ENCODE measurements at regions not wholly inside any gene's neighbourhood (a gene's known extent, or its start where the extent isn't known, plus 50 kb on each side); places are given as distances from the start of the nearest gene placed in this dataset.

DNA sequence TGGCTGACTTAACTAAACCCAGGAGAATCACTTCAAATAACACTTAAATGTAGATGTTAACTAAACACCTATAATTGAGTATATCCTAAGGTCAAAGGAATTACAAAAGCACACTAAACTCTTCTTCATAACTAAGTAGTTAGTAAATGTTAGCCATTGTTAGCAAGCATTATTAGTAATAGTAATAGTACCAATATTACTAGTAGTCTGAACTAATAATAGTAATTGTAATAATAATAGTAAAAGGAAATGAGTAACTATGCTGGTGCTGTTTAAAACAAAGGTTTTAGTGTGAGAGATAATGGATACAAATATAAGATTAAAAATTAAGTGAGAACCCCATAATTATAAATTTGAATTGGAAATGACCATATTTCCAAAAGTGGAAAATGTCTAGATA lies 641.9 kb upstream of the RORB start:
- no peaks in the 10 kb centered on the region for H3K4me1 Mint-ChIP-seq
- no peak overlapping the region for H3K27ac Mint-ChIP-seq
- no peak for TF ChIP-seq EZH2 (IDR thresholded peaks at IDR 0.05; ENCODE audit: borderline replicate concordance, insufficient read depth, low read depth, low read length, poor library complexity, severe bottlenecking)
- TF ChIP-seq, protein P1, sequence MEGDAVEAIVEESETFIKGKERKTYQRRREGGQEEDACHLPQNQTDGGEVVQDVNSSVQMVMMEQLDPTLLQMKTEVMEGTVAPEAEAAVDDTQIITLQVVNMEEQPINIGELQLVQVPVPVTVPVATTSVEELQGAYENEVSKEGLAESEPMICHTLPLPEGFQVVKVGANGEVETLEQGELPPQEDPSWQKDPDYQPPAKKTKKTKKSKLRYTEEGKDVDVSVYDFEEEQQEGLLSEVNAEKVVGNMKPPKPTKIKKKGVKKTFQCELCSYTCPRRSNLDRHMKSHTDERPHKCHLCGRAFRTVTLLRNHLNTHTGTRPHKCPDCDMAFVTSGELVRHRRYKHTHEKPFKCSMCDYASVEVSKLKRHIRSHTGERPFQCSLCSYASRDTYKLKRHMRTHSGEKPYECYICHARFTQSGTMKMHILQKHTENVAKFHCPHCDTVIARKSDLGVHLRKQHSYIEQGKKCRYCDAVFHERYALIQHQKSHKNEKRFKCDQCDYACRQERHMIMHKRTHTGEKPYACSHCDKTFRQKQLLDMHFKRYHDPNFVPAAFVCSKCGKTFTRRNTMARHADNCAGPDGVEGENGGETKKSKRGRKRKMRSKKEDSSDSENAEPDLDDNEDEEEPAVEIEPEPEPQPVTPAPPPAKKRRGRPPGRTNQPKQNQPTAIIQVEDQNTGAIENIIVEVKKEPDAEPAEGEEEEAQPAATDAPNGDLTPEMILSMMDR (IDR thresholded peaks at IDR 0.05), result no peak
- H2AFZ ChIP-seq (ENCODE audit: insufficient read depth, low read depth, low read length, poor library complexity, severe bottlenecking), result no peak overlapping the region
- POLR2A ChIA-PET, result no interaction called here
- H3K27ac ChIP-seq (ENCODE audit: low read length in 2 of 2), result no peak overlapping the region
- H3K4me3 ChIP-seq (ENCODE audit: control extremely low read depth in 1 of 5, extremely low read depth in 1 of 5, insufficient read depth in 1 of 5, low read depth in 2 of 5, low read length in 4 of 5), result no peak overlapping the region
- H4K20me1 ChIP-seq (ENCODE audit: control insufficient read depth, insufficient read depth, low read length, poor library complexity, severe bottlenecking), result no peaks in the 10 kb centered on the region
- ATAC-seq (ENCODE audit: low read depth), result no peak
- intact Hi-C loops (cut with micrococcal nuclease), result no loop called here
- H3K4me2 ChIP-seq (replicated peaks; ENCODE audit: low read depth, low read length, poor library complexity, severe bottlenecking), result no peak overlapping the region
- H3K9me3 Mint-ChIP-seq (ENCODE audit: insufficient read depth), result no peaks in the 10 kb centered on the region
- no peaks in the 10 kb centered on the region for H3K27me3 ChIP-seq (replicated peaks in 1 of 4; ENCODE audit: control extremely low read depth in 1 of 4, control insufficient read depth in 3 of 4, insufficient read depth in 4 of 4, low read length in 3 of 4)
- H3K79me2 ChIP-seq (ENCODE audit: control insufficient read depth, insufficient read depth, low read length), result no peaks in the 10 kb centered on the region
- no peak for DNase-seq
- no peak overlapping the region for H3K9ac ChIP-seq (ENCODE audit: low read length)
- H3K36me3 ChIP-seq (replicated peaks in 1 of 2; ENCODE audit: control extremely low read depth in 1 of 2, control insufficient read depth in 1 of 2, extremely low read depth in 1 of 2, insufficient read depth in 2 of 2, low read length in 1 of 2), result no peaks in the 10 kb centered on the region
- H3K27me3 Mint-ChIP-seq, result no peaks in the 10 kb centered on the region
- no peaks in the 10 kb centered on the region for H3K9me3 ChIP-seq (ENCODE audit: control extremely low read depth in 1 of 3, control insufficient read depth in 2 of 3, insufficient read depth in 1 of 3, low read length in 2 of 3)
- H3K4me1 ChIP-seq (ENCODE audit: control insufficient read depth in 2 of 2, insufficient read depth in 2 of 2, low read length in 2 of 2), result no peaks in the 10 kb centered on the region
- no peak overlapping the region for H3K4me3 Mint-ChIP-seq
- CTCF ChIA-PET, result no interaction called here

GRCh38 chr9:73863924-73864323 lies 633.2 kb upstream of the RORB start:
- Histone ChIP-seq H3K27ac (ENCODE audit: low read length in 2 of 2) (no peak overlapping the region), H2AFZ (ENCODE audit: insufficient read depth, low read depth, low read length, poor library complexity, severe bottlenecking) (no peak overlapping the region), H3K36me3 (replicated peaks in 1 of 2; ENCODE audit: control extremely low read depth in 1 of 2, control insufficient read depth in 1 of 2, extremely low read depth in 1 of 2, insufficient read depth in 2 of 2, low read length in 1 of 2) (no peaks in the 10 kb centered on the region), H3K4me2 (replicated peaks; ENCODE audit: low read depth, low read length, poor library complexity, severe bottlenecking) (no peak overlapping the region), H3K9me3 (ENCODE audit: control extremely low read depth in 1 of 3, control insufficient read depth in 2 of 3, insufficient read depth in 1 of 3, low read length in 2 of 3) (no peaks in the 10 kb centered on the region), H4K20me1 (ENCODE audit: control insufficient read depth, insufficient read depth, low read length, poor library complexity, severe bottlenecking) (no peaks in the 10 kb centered on the region), H3K79me2 (ENCODE audit: control insufficient read depth, insufficient read depth, low read length) (no peaks in the 10 kb centered on the region), H3K4me1 (ENCODE audit: control insufficient read depth in 2 of 2, insufficient read depth in 2 of 2, low read length in 2 of 2) (no peaks in the 10 kb centered on the region), H3K4me3 (ENCODE audit: control extremely low read depth in 1 of 5, extremely low read depth in 1 of 5, insufficient read depth in 1 of 5, low read depth in 2 of 5, low read length in 4 of 5) (no peak overlapping the region), H3K27me3 (replicated peaks in 1 of 4; ENCODE audit: control extremely low read depth in 1 of 4, control insufficient read depth in 3 of 4, insufficient read depth in 4 of 4, low read length in 3 of 4) (no peaks in the 10 kb centered on the region), H3K9ac (ENCODE audit: low read length) (no peak overlapping the region)
- Mint-ChIP-seq H3K4me1 (no peaks in the 10 kb centered on the region), H3K9me3 (ENCODE audit: insufficient read depth) (no peaks in the 10 kb centered on the region), H3K4me3 (no peak overlapping the region), H3K27ac (no peak overlapping the region), H3K27me3 (no peaks in the 10 kb centered on the region)
- ATAC-seq (ENCODE audit: low read depth) (no peak), DNase-seq (no peak)
- CTCF ChIA-PET, result no interaction called here
- POLR2A ChIA-PET, result no interaction called here
- intact Hi-C loops (cut with micrococcal nuclease), result no loop called here
- no peak for TF ChIP-seq EZH2 (IDR thresholded peaks at IDR 0.05; ENCODE audit: borderline replicate concordance, insufficient read depth, low read depth, low read length, poor library complexity, severe bottlenecking)
- TF ChIP-seq, protein P1 (IDR thresholded peaks at IDR 0.05), result no peak
